ENCODE measurements at regions not wholly inside any gene's neighbourhood (a gene's known extent, or its start where the extent isn't known, plus 50 kb on each side); places are given as distances from the start of the nearest gene placed in this dataset.
A peak's percentile ranks its signal among the peaks of the same experiment; 100 is the strongest.

DNA sequence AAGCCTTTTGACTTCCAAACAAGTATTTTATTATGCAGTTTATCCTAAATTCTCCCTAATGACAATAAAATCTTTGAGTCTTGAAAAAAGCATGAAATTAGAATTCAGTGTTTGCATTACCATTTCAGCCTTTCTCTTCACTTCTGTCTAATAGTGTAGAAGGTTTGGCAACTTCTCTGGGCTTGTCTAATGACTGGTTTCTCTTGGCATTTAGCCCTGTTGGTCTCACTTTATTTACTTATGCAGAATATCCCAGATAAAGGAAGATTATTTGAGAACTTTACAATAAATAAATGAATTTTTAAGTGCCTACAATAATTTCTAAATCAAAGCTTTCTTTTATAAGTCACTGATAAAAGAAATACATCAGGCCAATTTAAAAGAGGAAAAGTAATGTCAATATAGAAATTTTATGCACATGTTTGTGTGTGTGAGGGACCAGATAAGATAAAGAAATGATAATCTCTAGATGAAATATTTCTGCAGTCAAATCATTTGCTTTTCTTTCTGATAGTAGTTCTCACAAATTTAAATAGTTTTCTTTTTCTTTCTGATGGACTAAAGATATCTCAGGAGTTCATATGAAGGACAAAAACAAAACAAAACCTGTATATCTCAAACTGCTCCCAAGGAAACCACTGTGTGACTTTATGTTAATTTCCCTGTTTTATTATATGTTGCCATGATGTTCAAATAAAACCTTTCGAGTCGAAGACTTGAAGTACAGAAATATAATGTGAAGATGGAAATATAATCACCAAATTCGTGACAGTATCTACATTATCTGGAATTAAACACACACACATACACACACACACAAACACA lies 533.1 kb upstream of the CBLB start:
- no peak overlapping the region for H3K27ac ChIP-seq
- H3K36me3 ChIP-seq = no peaks in the 10 kb centered on the region
- H3K4me1 ChIP-seq = no peaks in the 10 kb centered on the region
- H4K20me1 ChIP-seq = no peaks in the 10 kb centered on the region
- no peaks in the 10 kb centered on the region for H3K9me3 ChIP-seq
- no peak overlapping the region for H3K4me3 ChIP-seq
- no peak for TF ChIP-seq Cebpa-rat (IDR thresholded peaks at IDR 0.05)
- no peak overlapping the region for H3K9ac ChIP-seq
- no peak overlapping the region for H3K4me2 ChIP-seq
- H3K27me3 ChIP-seq = no peaks in the 10 kb centered on the region

- Histone ChIP-seq H4K20me1 (no peaks in the 10 kb centered on the region), H3K9me3 (no peaks in the 10 kb centered on the region), H3K9ac (no peak overlapping the region), H3K36me3 (no peaks in the 10 kb centered on the region), H3K27me3 (no peaks in the 10 kb centered on the region), H3K4me3 (no peak overlapping the region), H3K27ac (no peak overlapping the region), H3K4me1 (no peaks in the 10 kb centered on the region), H3K4me2 (no peak overlapping the region)
- no peak for TF ChIP-seq Cebpa-rat (IDR thresholded peaks at IDR 0.05)
Observed at GRCh38 chr3:106403371-106404145, 534.7 kb upstream of the CBLB start.

GRCh38 chr3:106413683-106414082 lies 544.9 kb upstream of the CBLB start:
- no peak overlapping the region for H3K4me2 ChIP-seq
- no peak for TF ChIP-seq Cebpa-rat (IDR thresholded peaks at IDR 0.05)
- H3K27ac ChIP-seq = no peak overlapping the region

DNA sequence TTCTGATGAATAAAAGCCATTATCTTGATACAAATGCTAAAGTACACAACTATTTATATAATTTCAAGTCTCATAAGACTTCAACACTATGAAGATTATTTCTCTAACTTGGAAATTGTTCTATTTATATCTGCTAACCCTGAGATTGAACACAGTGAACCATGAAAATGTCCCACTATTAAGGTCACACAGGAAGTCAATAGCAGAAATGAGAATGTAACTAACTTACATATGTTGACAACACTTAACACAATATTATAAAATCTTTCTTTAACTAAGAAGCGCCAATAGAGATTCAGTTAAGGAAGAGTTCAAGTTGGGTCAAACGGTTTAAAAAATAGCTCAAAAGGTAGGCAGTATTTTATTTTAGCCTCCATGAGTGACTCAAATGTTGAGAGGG lies 551.8 kb upstream of the CBLB start:
- no peak for TF ChIP-seq Cebpa-rat (IDR thresholded peaks at IDR 0.05)
- Histone ChIP-seq H4K20me1 (no peaks in the 10 kb centered on the region), H3K9ac (no peak overlapping the region), H3K9me3 (no peaks in the 10 kb centered on the region), H3K27ac (0 out of 2 replicates have a peak overlapping the region, but pooled peaks have one; percentile 18), H3K4me2 (peak overlapping the region; percentile 51), H3K36me3 (no peaks in the 10 kb centered on the region), H3K4me1 (peaks cover 55% of the 10 kb centered on the region), H3K27me3 (no peaks in the 10 kb centered on the region), H3K4me3 (no peak overlapping the region)

More at GRCh38 chr3:106413683-106414082, 544.9 kb upstream of the CBLB start:
- Histone ChIP-seq H4K20me1 (no peaks in the 10 kb centered on the region), H3K9ac (no peak overlapping the region), H3K27me3 (no peaks in the 10 kb centered on the region), H3K9me3 (no peaks in the 10 kb centered on the region), H3K36me3 (no peaks in the 10 kb centered on the region), H3K4me3 (no peak overlapping the region), H3K4me1 (no peaks in the 10 kb centered on the region)

- H3K4me3 ChIP-seq = no peak overlapping the region
Observed at GRCh38 chr3:106421426-106421825, 552.6 kb upstream of the CBLB start.

GRCh38 chr3:106421909-106422308 lies 553.1 kb upstream of the CBLB start:
- H3K9ac ChIP-seq = no peak overlapping the region
- peaks cover 56% of the 10 kb centered on the region for H3K4me1 ChIP-seq
- no peaks in the 10 kb centered on the region for H4K20me1 ChIP-seq
- no peak overlapping the region for H3K4me2 ChIP-seq
- no peak overlapping the region for H3K4me3 ChIP-seq
- H3K36me3 ChIP-seq = no peaks in the 10 kb centered on the region
- H3K27me3 ChIP-seq = no peaks in the 10 kb centered on the region
- no peak overlapping the region for H3K27ac ChIP-seq
- TF ChIP-seq Cebpa-rat (IDR thresholded peaks at IDR 0.05) = no peak
- H3K9me3 ChIP-seq = no peaks in the 10 kb centered on the region

More at GRCh38 chr3:106421426-106421825, 552.6 kb upstream of the CBLB start:
- H3K36me3 ChIP-seq = no peaks in the 10 kb centered on the region
- H3K27me3 ChIP-seq = no peaks in the 10 kb centered on the region
- H3K9ac ChIP-seq = no peak overlapping the region
- H3K4me2 ChIP-seq = peak overlapping the region; percentile 51; the same call in 1 of the 2 replicates
- H3K9me3 ChIP-seq = no peaks in the 10 kb centered on the region
- H4K20me1 ChIP-seq = no peaks in the 10 kb centered on the region
- H3K4me1 ChIP-seq = peaks cover 56% of the 10 kb centered on the region
- TF ChIP-seq Cebpa-rat (IDR thresholded peaks at IDR 0.05) = no peak
- peak overlapping the region; percentile 18; the same call in 1 of the 2 replicates for H3K27ac ChIP-seq

DNA sequence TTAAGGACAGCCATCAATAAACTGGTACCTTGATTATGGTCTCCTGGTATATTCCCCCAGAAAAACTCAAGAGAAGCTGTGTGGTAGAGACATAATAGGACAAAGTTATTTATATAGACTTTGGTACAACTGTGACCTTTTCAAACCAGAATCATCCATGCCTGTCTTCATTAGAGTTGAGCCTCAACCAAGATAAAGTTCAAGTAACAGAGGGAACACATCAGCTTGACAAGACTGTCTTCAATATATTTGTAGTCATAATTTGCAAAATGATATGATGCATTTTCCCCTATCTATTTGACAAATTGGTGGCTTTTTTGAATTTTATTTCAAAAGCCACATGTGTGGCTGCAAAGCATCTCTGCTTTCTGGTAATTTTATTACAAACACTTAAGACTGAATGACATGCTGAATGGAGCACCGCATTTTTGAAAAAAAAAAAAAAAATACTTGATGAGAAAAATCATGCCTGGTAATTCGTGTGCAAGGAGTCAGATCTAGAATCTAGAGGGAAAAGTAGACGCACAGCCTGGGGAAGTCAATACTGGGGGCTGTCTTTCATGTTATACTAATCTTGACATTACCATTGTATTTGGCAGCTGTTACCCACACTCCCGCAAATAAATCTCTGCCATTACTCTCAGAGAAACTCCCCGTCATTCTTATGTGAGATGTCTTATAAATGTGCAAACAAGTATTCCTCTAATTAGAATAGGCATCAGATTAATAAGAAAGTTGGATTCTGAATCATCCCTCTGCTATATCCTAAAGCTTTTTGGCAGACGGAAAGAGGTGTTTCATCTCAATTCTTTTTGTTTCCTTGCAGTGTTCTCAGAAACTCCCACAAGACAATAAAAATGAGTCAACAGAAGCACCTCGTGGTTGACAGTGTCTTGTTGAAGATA lies 554.8 kb upstream of the CBLB start:
- Histone ChIP-seq H3K36me3 (no peaks in the 10 kb centered on the region), H3K9me3 (no peaks in the 10 kb centered on the region), H4K20me1 (no peaks in the 10 kb centered on the region), H3K4me3 (no peak overlapping the region), H3K27me3 (no peaks in the 10 kb centered on the region), H3K4me1 (peaks cover 56% of the 10 kb centered on the region), H3K4me2 (peak overlapping the region; percentile 22; the same call in 1 of the 2 replicates), H3K9ac (no peak overlapping the region), H3K27ac (no peak overlapping the region)
- TF ChIP-seq Cebpa-rat (IDR thresholded peaks at IDR 0.05) = no peak

DNA sequence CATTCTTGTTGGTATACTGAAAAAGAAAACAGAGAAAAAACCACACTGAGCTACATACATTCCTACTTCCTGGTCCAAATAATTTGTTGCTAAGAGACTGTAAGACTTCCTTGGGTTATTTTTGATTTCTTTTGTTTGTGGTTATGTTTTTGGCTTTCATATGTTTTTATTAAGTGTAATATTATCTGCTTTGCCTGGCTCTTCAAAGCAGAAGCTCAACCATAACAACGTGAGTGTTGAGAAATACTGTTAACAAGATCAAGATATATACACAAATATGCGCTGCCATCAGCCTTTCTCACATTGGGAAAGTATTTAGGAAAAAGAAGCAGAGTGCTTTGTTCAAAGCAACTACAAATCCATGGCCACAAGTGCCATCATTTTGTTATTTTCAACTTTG lies 556.2 kb upstream of the CBLB start:
- Histone ChIP-seq H3K36me3 (no peaks in the 10 kb centered on the region), H3K9me3 (no peaks in the 10 kb centered on the region), H4K20me1 (no peaks in the 10 kb centered on the region), H3K4me2 (peak overlapping the region; percentile 63), H3K27me3 (no peaks in the 10 kb centered on the region), H3K9ac (no peak overlapping the region), H3K4me1 (peaks cover 49% of the 10 kb centered on the region), H3K4me3 (no peak overlapping the region), H3K27ac (0 out of 2 replicates have a peak overlapping the region, but pooled peaks have one; percentile 14)
- TF ChIP-seq Cebpa-rat (IDR thresholded peaks at IDR 0.05) = no peak

DNA sequence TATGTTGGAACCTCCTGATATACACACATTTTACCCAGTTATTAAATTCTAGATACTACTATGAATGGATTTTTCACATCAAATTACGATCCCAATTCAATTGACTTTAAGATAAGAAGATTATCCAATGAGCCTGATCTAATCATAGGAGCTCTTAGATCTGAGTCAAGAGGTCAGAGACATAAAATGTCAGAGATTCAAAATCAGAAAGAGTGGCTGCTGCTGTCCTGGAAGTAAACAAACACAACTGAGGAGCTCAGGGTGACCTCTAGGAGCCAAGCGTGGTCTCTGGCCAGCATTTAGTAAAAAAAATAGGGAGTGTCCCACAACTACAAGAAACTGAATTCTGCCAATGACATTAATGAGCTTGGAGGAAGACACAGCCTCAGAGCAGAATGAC lies 557.1 kb upstream of the CBLB start:
- H3K9ac ChIP-seq = no peak overlapping the region
- peaks cover 45% of the 10 kb centered on the region for H3K4me1 ChIP-seq
- TF ChIP-seq Cebpa-rat (IDR thresholded peaks at IDR 0.05) = no peak
- H3K4me3 ChIP-seq = no peak overlapping the region
- no peaks in the 10 kb centered on the region for H4K20me1 ChIP-seq
- H3K27me3 ChIP-seq = no peaks in the 10 kb centered on the region
- no peak overlapping the region for H3K27ac ChIP-seq
- no peaks in the 10 kb centered on the region for H3K9me3 ChIP-seq
- H3K36me3 ChIP-seq = no peaks in the 10 kb centered on the region
- H3K4me2 ChIP-seq = no peak overlapping the region

All from BLaER1 (cell line).